H54 (cell line): ENCODE measurements at regions not wholly inside any gene's neighbourhood (a gene's known extent, or its start where the extent isn't known, plus 50 kb on each side); places are given as distances from the start of the nearest gene placed in this dataset.
A peak's percentile ranks its signal among the peaks of the same experiment; 100 is the strongest.

Experiments
- DNase-seq: peaks from one replicate; pipeline ENCODE4 v3.0.0; 2011; ENCODE audit warnings: low spot score, mixed read lengths; ENCODE audit not compliant: insufficient read length
- FAIRE-seq: peaks from 3 replicates; lab custom pipeline; 2011; peaks lifted over from hg19 to GRCh38; lab: Jason Lieb, UNC
- POLR2A ChIP-seq: IDR thresholded peaks from 2 replicates; pipeline ENCODE4 v1.6.1; 2011; ENCODE audit warnings: low read depth, mild to moderate bottlenecking, low read length

DNA sequence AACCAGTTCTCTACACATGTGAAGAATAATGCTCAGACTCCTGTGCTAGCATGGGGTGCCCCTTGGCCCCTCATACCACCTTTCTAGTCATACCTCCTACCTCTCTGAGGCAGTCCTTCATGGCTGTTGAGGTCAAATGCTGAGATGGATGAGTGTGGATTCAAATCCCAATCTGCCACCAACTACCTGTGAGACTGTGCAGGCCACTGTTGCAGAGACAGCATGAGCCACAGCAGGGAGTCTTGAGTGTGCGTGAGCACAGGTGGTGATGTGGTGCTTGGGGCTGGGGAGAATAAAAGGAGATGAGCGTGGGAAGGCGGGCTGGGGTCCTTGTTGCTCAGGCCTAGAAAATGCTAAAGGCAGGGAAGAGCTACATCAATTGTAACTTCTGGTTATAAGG is 218.0 kb upstream of the E2F8 start:
- DNase-seq (no peak), FAIRE-seq (no peak)
- TF ChIP-seq POLR2A = no peak

GRCh38 chr11:19458231-19458630 is 217.5 kb upstream of the E2F8 start:
- TF ChIP-seq POLR2A = no peak
- FAIRE-seq (no peak), DNase-seq (no peak)

GRCh38 chr11:19455731-19456130 is 215.0 kb upstream of the E2F8 start:
- no peak for TF ChIP-seq POLR2A
- no peak for DNase-seq
- no peak for FAIRE-seq

- TF ChIP-seq POLR2A = no peak
- FAIRE-seq (no peak), DNase-seq (no peak)
Measured at GRCh38 chr11:19453651-19454257, 213.0 kb upstream of the E2F8 start.

DNA sequence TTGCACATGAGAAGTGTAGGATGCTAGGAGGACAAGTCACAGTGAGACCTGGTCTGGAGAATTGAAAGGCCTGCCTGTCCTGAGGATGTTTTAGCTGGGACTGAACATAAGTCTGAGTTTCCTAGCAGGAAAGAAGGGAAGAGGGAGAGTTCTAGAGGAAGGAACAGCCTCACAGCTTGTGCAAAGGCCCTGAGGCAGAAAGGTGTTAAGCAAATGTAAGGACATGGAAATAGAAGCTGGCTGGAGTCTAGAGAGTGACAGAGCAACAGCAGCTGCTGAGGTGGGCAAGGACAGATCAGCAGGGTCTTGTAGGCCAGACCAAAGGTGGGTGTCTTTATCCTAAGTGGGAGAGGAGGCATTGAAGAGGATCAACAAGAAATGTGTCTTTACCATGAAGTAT is 210.9 kb upstream of the E2F8 start:
- FAIRE-seq (no peak), DNase-seq (no peak)
- no peak for TF ChIP-seq POLR2A

DNA sequence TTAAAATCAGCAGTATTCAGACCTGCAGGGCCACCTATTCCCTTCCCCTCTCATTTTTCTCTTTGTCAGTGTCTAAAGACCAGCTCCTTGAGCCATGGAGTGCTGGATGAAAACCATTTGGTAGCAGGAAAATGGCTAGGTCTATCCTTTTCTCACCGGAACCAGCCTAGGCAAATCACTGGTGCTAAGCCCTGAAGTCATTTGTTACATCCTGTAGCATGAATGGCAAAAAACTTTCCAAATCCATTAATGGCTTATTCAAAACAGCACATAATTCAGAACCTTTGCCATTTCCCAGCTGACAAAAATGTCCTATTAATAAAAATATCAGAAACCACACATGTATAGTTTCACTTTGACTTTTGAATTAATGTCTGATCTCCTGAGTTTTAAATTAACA is 209.5 kb upstream of the E2F8 start:
- no peak for DNase-seq
- FAIRE-seq = no peak
- TF ChIP-seq POLR2A = no peak

- TF ChIP-seq POLR2A = no peak
- FAIRE-seq (no peak), DNase-seq (no peak)
Measured at GRCh38 chr11:19448651-19449050, 207.9 kb upstream of the E2F8 start.

GRCh38 chr11:19447150-19447566 is 206.4 kb upstream of the E2F8 start:
- DNase-seq (no peak), FAIRE-seq (no peak)

GRCh38 chr11:19445771-19446170 is 205.0 kb upstream of the E2F8 start:
- no peak for TF ChIP-seq POLR2A
- FAIRE-seq (no peak), DNase-seq (no peak)

More at GRCh38 chr11:19447150-19447566, 206.4 kb upstream of the E2F8 start:
- no peak for TF ChIP-seq POLR2A

DNA sequence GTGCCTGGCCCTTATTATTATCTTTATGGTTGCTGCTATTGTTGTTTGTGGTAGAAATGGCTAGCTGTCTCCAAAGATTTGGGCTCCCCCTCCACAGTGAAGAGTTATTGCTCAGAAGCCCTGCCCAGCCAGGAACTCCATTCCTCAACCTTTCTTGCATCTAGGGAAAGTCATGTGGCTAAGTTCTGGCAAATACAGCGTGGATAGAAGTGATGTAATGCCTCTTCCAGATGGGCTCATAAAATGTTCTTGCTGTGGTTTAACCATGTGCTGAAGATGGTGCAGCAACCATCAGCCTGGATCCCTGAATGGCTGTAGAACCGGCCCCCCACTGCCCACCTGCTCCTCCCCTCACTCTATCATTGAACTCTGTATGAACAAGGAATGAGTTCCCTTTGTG is 203.5 kb upstream of the E2F8 start:
- DNase-seq (no peak), FAIRE-seq (no peak)
- no peak for TF ChIP-seq POLR2A

- DNase-seq (no peak), FAIRE-seq (no peak)
- no peak for TF ChIP-seq POLR2A
Measured at GRCh38 chr11:19442554-19442910, 201.8 kb upstream of the E2F8 start.

DNA sequence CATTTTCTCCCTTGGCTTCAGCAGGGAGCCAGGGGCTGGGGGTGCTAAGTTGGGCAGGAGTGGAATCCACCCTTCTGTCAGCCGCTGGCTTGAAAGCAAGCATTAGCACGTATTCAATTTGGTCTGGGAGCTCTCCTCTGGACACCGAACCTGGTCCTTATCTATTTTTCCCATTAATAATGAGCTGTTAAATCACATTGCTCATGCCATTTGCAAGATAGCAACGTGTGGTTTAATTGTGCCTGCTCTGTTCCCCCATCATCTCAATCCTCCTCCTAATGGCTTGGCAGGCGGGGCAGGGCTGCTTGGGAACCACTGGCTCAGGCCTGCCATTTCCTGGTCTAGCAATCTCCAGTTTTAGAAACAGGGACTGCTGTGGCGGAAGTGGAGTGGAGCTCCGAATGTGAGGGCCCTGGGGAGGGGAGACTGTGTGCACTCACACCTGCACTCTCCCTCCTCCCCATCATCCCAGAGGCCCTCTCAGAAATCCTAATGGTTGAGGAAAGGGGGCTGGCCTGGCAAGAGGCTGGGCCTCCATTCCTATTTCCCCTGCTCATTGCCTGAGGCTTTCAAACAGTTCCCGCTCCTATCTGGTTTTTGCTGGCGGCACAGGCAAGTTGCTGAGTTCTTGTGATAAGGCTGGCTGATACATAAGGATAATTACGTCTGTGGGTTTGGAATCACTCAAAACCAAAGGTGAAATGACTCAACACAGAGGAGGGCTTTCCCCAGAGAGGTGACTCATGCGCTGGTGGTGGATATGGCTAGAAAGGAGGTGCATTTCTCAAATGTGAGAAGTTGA is 201.2 kb upstream of the E2F8 start:
- DNase-seq = peak; percentile 86
- no peak for TF ChIP-seq POLR2A
- peak; percentile 90 for FAIRE-seq

DNA sequence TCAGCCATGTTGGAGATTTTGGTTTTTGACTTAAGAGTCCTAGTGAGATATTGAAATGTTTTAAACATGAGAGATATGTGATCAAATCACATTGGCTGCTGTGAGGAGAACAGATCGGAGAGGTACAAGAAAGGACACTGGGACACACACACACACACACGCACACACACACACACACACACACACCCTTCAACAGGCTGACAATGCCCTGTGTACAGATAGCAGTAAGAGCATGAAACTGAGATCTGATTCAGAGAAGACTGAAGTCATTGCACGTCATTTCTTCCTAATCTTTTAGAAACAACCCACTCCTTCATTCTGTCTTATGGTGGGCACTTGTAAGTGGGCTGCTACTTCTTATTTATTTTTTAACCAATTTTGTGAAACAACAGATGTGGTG is 200.5 kb upstream of the E2F8 start:
- FAIRE-seq = no peak
- no peak for DNase-seq
- TF ChIP-seq POLR2A = no peak

GRCh38 chr11:19437760-19438159 is 197.0 kb upstream of the E2F8 start:
- FAIRE-seq = no peak
- no peak for TF ChIP-seq POLR2A
- peak; percentile 38 for DNase-seq

GRCh38 chr11:19436932-19437331 is 196.2 kb upstream of the E2F8 start:
- FAIRE-seq = no peak
- TF ChIP-seq POLR2A = no peak

More at GRCh38 chr11:19436932-19437331, 196.2 kb upstream of the E2F8 start:
- no peak for DNase-seq
